K562 (cell line): ENCODE measurements at regions not wholly inside any gene's neighbourhood (a gene's known extent, or its start where the extent isn't known, plus 50 kb on each side); places are given as distances from the start of the nearest gene placed in this dataset.

Experiments
- SMARCA4 ChIP-seq: fragments of 450-650 bp; IDR thresholded peaks from 2 replicates; pipeline ENCODE4 v1.6.1; 2016
- TF ChIP-seq, protein P1 (sequence below): fragments of 150-350 bp; conservative IDR thresholded peaks from 2 replicates; pipeline ENCODE4 v1.6.1; 2014; ENCODE audit warnings: low read length

- TF ChIP-seq, protein P1, sequence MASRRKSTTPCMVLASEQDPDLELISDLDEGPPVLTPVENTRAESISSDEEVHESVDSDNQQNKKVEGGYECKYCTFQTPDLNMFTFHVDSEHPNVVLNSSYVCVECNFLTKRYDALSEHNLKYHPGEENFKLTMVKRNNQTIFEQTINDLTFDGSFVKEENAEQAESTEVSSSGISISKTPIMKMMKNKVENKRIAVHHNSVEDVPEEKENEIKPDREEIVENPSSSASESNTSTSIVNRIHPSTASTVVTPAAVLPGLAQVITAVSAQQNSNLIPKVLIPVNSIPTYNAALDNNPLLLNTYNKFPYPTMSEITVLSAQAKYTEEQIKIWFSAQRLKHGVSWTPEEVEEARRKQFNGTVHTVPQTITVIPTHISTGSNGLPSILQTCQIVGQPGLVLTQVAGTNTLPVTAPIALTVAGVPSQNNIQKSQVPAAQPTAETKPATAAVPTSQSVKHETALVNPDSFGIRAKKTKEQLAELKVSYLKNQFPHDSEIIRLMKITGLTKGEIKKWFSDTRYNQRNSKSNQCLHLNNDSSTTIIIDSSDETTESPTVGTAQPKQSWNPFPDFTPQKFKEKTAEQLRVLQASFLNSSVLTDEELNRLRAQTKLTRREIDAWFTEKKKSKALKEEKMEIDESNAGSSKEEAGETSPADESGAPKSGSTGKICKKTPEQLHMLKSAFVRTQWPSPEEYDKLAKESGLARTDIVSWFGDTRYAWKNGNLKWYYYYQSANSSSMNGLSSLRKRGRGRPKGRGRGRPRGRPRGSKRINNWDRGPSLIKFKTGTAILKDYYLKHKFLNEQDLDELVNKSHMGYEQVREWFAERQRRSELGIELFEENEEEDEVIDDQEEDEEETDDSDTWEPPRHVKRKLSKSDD: no peak
- no peak for TF ChIP-seq SMARCA4
These were observed 165.5 kb upstream of the C11orf58 start for GRCh38 chr11:16572945-16573344.
